COLO668 (cell line): ENCODE measurements at regions not wholly inside any gene's neighbourhood (a gene's known extent, or its start where the extent isn't known, plus 50 kb on each side); places are given as distances from the start of the nearest gene placed in this dataset.

Experiments used
- DNase-seq: peaks from one replicate; lab custom pipeline; 2025; ENCODE audit not compliant: unreplicated experiment; lab: John Stamatoyannopoulos, UW

DNA sequence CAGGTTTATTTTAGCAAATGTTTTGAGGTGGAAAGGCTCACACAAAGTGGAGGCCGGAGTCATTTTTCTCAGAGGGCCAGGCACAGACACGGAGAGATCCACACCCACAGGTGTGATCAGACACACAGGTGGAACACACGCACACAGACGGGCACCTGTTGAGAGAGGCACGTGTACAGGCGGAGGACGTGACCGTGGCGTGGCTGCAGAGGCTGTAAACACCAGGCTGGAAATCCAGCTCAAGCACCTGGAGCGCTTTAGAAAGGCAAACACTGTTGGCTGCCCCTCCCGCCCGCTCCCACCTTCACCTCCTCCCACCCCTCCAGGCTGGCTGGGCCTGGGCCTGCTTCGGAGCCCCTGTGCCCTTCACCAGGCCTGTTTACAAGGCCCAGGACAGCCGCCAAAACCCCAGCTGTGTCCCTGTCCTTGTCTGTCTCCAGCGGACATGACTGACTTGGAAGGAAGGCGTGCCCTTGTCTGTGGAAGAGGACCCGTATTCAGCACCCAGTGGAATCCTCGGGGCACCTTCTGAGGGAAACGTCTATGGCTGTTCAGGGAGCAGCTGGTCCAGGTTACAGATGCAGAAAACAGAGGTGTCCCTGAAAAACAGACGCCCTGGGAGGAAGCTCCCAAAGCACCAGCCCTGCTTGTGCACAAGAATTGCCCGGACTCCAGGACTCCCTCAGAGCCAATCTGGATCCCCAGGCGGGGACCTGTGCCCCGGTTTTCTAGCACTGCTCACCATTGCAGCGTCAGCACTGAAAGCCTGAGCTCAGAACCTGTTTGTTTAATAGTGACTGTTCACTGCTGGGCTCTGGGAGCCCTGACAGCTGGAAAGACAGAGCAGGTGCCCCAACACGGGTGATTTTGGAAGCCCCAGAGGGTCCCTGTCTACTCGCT, 134.3 kb upstream of the HAAO start:
- DNase-seq, result peak; percentile 86

DNA sequence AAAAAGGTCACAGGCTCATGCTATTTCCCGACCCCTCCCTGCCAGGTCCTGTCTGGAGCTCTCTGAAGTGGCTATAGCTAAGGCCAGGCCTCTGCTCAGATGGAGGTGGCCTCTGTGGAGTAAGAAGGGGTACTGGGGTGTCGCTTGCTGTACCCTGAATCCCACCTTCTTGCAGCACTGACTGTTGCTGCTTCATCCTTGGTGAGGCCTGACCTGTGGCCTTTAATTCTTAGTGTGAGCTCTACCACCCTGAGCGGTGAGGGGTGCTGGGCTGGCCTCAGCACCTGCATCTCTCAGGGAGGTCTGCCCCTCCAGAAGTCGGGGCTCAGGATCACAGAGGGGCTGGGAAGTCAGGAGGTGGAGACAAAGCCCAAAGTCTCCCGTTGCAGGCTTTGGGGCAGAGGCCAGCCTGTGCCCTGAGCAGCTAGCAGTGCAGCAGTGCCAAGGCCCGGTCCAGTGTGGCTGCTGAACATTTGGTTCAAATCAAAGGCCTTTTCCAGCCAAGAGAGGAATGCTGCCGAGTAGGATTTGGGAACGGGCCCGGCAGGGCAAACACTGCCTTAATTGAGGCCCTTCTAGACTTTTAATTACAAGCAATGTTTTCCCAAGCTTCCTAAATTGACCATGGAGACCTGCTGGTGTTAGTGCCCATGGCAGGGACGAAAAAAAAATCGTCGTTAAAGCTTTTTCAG, 133.5 kb upstream of the HAAO start:
- DNase-seq, result peak; percentile 33

DNA sequence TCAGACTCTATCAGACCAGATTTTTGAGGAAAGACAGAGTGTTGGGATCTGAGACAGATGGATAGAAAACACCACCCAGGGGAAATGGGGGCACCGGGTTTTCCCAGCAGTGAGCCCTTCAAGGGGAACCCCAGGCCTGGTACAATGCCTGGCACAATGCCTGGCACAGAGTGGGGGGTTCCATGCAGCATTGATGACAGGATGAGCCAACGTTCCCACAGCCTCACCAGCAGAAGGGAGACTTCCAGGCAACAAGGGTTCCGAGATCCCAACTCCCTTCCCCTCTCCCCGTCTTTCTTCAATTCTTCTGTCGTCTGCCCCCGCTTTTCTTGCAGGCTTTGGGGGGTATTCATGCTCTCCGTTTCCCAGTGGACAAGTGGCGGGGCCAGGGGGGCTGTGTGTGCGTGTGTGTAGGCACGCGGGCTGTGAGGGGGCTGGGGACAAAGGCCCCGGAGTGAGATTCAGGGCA, 132.1 kb upstream of the HAAO start:
- no peak for DNase-seq

DNA sequence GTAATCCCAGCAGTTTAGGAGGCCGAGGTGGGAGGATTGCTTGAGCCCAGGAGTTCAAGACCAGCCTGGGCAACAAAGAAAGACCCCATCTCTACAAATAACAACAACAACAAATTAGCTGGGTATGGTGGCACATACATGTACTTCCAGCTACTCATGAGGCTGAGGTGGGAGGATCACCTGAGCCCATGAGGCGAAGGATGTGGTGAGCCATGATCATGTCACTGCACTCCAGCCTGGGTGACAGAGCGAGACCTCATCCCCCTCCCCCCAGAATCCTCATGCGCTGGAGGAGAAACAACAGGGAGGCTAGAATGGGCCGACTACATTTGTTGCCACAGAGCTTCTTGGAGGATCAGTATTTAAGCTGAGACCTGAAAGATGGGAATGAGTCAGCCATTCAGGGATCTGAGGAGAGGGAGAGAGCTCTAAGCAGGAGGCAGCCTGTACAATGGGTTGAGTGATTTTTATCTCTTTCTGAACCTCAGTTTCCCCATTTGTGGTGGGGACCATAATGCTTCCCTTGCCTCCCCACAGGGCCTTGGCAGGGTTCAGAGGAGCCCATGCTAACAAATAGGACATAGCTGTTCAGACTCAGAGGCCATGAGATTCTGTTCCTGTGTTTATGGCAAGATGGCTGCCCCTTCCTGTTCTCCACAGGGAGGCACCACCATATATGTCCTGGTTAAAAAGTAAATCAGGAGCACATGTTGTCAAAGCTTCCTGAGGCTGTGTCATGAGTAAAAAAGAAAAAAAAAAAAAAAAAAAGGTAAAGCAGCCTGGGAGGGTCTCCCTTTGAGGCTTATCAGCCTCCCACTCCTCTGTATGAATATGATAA, 131.4 kb upstream of the HAAO start:
- no peak for DNase-seq

DNA sequence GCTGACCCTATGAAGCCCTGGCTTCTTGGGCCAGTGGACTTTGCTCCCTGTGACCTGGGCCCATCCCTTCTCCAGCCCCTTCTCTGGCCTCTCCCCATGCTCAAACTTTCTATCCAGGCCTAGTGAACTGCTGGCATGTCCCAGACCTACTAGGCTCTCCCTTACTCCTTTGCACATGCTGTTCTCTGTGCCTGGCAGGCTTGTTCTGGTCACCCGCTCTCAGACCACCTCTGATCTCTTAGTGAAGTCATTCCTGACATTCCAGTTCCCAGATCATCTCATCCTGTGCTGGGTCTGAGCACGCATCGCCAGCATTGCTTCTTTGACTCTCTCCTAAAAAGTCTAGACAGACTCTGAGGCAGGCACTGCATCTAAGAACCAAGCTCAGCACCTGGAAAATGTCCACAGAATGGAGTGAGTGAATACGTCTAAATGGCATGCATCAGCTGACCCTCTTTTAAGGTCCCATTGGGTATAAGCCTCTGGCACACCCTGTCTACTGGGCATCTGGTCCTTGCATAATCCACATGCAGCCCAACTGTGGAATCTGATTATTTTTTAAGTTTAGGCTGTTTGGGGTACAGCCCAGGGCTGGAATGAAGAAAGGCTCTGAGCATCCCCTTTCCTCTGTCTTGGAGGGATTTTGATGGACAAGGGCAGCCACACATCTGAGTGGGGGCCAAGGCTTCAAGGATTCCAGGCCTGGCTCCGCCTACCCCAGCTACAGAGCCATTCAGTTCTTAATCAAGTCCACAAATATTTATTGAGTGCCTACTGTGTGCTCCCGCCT, 130.6 kb upstream of the HAAO start:
- no peak for DNase-seq

DNA sequence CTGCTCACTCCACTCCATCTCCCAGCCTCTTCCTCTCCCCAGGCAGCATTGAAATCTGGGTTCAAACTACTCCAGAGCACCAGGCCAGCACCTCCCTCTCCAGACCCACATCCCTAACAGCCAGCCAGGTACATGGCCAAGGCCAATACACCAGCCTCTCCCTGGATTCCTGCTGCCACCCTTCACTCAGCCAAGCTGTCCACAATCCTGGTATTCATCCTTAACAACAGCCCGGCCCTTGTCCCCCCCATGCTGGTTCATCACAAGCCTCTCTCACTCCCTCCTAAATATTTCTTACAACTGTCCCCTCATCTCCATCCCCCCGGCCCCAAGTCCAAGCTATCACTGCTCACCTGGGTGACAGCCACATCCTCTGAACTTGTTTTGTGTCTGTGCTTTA, 129.9 kb upstream of the HAAO start:
- no peak for DNase-seq

DNA sequence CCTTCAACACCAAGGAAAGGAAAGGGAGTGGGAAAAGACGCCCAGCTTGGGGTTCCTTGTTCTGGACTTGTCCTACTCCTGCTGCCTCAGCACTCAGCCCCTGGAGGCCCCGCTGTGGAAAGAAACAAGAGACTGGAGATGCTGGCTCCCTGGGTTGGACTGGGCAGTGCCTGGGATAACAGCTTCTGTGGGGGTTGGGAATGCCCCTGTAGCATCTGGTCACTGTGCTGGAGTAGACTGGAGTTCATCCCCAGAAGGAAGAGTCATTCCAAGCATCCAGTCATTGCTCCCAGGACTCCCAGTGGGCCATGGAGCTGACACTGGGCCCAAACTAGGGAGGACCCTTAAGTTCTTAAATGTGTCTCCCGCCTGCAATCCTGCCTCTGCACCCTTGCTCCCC, 129.3 kb upstream of the HAAO start:
- no peak for DNase-seq

DNA sequence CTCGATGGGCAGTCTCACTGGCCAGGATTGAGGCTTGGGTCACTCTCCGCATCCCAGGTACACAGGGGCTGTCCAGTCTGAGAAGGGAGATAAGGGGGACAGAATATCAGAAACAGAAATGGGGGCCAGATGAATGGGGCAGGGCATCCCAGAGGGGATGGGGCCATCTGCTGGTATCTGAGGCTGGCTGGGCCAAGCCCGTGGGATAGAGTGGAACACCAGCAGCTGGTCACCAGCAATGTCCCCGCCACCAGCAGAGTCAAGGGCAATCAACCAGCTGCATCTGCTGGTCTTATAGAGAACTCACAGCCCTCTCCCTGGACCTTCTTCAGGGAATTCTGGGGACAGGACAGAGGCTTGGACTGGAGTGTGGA, 128.8 kb upstream of the HAAO start:
- no peak for DNase-seq

DNA sequence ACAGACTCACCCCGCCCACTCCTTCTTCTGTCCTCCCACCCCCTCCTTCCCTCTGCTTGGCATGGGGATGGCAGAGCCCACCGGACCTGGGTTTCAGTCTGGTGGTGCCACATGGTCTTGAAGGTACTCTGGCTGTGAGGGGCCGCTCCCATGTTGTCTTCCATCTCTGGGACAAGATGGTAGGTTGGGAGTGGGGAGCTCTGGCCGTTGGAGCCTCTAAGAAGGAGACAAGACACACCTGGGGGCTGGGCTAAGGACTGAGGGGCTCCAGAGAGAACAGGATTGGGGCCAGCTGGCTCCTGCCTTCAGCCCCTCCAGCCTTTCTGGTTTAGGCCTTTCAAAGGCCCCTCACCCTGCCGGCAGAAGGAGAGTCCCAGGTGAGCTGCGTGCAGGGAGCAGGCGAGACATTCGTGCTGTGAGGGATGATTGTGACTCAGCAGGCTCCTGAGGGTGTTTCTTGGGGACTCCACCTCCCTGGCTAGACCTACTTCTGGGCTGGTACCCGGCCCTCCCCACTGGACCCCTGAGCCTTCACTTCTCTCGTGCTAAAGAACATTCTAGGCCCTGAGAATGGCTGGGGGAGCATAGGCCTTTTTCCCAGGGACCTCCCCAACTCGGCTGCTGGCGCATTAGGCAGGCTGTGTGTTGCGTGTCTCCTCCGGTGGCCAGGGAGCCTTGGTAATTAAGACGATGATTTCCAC, 128.2 kb upstream of the HAAO start:
- no peak for DNase-seq

DNA sequence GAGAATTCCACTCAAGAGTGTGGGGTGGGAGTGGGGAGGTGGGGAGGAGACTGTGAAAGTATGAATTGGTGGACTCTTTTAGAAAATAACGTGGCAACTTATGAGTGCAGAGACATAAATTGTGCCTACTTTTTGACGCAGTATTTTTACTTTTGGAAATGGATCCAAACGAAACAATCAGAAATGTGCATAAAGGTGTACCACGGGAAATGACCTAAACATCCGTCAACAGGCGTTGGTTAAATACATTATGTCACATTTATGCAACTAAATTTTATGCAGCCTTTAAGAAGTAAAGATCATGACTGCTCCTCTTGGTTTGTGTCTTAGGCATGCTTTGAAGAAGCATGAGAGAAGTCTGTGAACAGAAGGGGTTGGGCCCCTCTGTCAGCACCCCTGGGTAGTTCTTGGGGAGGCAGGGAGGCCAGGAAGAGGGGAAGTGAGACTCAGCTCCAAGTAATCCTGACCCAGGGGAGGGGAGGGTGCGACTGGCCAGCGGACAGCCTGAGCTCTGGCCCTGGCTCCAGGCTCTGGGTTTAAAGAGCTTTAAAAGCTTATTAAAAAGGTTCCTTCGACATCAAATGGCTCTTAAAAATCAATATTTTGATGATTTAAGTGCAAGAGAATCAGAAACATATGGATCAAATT, 126.4 kb upstream of the HAAO start:
- DNase-seq, result no peak

DNA sequence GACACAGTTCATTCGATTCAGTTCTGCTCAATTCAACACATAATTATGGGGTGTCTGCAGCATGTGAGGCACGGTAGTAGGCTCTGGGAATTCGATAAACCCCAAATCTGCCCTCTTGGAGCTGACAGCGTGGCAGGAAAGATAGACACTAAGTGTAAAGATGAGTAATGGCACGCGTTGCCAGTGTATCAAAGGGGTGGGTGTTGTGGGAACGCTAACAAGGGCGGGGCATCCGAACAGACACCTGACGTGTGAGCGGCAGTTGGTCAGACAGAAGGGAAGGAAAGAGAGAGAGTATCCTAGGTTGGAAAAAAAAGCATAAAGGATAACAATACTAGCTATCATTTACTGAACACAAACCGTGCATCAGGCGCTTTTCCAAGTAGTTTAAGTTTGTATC, 125.7 kb upstream of the HAAO start:
- no peak for DNase-seq

DNA sequence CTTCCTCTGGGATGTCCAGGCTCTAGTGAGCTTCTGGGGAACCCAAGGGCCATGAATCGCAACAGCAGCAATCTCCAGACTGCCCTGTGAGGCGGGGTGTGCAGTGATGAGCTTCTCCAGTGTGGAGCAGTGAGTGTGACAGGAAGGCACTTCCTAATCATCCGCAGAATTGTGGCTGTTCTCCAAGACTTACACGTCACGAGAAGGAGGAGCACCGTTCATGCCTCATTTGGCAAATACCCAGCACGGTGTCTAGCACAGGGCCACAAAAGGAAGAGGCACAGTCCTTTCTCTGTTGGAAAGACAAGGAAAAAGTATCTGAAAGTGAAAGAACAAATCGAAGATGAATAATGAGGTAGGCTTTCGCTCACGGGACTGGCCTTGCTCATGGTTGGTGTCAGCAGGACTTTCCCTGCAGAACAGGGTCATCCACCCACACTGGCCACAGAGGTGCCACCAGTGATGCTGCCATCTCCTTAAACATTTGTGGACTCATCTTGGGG, 125.1 kb upstream of the HAAO start:
- DNase-seq, result no peak

DNA sequence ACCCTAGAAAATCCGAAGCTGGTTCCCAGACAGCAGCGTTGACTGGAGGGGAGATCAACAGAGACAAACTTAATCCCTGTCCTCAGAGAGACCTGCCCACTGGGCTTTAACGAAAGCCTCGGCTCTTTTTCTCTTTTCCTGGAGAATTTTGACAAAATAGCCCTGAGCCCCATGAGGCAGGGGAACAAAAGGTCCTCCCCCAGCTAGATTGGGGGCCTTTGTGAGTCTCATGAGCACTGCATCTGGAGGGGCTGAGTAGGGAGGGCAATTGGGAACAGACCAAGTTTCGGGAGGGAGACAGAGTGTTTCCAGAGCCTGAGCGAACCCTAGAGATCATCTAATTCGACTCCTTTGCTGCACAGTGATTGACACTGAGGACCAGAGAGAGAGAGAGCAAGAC, 123.9 kb upstream of the HAAO start:
- no peak for DNase-seq

DNA sequence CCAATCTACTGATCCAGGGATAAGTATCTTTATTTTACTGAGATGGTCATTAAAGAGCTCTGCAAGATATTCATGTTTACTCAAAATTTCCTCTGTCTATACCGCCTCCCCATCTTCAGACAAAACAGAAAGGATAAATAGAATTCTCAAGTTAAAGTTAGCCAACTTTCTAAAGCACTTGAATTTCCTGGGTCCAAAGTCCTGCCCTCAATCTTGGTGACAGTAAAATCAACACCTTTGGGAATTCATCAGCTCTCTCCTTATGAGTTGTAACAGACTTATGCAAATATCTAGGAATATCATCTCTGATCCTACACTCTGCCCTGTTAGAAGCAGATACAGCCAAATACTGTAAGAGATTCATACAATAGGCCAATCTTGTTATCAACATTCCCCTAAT, 122.5 kb upstream of the HAAO start:
- no peak for DNase-seq

DNA sequence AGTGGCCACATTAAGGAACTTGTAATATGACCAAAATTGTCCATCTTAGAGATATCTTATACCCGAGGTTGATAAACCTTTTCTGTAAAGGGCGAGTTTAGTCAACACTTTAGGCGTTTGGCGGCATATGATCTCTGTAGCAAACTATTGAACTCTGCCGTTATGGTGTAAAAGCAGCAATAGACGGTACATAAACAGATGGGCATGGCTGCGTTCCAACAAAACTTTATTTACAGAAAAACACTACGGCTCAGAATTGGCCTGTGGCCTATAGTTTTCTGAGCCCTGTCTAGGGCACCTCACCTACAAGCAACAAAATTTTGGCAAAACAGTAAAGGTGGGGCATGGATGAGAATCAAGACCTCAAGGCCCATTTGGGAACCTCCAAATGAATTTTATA, 121.9 kb upstream of the HAAO start:
- DNase-seq, result no peak

DNA sequence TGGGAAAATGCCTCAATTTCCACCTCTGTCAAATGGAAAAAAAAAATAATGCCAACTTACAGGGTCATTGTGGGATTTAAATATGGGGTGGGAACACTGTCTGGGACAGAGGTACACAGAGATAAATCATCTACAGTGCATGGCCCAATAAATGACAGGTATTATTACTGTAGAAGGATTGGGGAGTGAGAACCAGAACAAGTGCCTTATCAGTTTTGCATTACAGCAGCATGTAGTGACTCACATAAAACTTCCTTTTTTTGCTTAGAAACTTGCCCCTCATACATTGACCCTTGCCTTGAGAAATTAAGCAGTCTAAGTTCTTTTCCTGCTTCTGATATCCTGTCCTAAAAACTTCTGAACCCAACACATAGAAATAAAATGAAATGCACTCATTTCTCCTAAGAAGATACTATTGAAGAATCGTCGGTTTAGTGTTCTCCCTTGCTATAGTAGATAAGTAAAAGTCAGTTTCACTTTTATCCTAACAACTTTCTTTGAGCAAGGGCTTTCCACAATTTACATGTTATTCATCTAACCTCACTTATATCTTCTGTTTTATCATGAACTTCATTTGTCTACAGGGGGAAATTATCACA, 121.0 kb upstream of the HAAO start:
- DNase-seq, result no peak

DNA sequence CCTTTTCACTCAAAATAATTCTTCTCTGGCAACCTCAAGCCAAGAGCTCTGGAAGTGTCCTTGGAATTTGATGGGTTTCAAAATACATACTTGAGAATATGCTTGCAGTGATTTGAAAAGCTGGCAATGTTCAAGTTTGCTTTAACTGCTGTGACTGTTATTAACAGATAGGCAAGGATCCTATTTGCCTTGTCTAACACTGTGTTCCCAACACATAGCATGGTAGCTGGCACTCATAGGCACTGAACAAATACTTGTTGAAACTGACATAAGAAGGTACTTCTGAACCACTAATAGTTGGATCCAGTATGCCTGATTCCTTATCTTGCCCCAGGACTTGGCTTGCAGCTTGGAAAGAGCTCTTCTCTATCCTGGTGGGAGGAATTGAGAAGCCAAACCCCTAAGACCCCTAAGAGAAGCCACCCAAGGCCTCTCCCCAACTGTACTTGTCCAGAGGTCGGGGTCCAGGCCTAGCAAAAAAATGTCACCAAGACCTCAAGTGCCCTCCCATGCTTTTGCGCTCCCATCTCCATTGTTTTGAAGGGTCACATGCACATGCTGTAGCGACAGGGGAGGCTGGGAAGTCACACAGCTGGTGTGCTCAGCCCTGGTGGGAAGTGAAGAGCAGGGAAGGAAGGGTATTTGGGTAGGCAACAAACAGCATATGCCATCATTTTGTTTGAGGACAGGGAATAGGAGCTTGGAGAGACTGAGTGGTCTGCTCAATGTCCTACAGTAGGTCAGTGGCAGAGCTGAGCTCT, 118.4 kb upstream of the HAAO start:
- DNase-seq, result no peak

DNA sequence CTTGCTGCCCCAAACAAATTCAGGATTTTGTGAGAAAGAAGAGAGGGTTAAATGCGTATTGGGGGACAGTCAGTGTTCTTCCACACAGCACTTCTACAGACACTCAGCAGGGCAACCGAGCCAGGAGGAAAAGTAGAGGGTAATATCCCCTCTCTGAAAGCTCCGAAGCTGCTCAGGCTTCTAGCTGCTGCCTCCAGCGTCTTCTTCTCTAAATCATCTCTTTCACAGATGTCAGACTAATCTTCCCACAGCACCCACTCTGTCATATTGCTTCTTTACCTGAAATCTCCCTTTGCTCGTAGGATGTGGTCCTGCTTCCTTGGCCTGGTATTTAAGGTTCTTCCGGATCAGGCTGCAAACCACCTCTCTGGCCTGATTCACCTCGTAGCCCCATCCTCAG, 117.6 kb upstream of the HAAO start:
- no peak for DNase-seq
